ENCODE measurements at regions not wholly inside any gene's neighbourhood (a gene's known extent, or its start where the extent isn't known, plus 50 kb on each side); places are given as distances from the start of the nearest gene placed in this dataset.

- no peak overlapping the region for H3K27ac Mint-ChIP-seq
These were observed 827.1 kb upstream of the FANCL start for GRCh38 chr2:59068255-59068654.

GRCh38 chr2:59066787-59067399 is 825.8 kb upstream of the FANCL start:
- no peak for TF ChIP-seq CTCF (conservative IDR thresholded peaks at IDR 0.05)
- Histone ChIP-seq H3K9ac (ENCODE audit: extremely low read depth, low read length, poor library complexity, severe bottlenecking) (no peak overlapping the region), H3K9me3 (ENCODE audit: control insufficient read depth, low read length) (peaks cover 4% of the 10 kb centered on the region), H3K36me3 (ENCODE audit: control insufficient read depth, insufficient read depth, low read length) (no peaks in the 10 kb centered on the region), H3K4me3 (ENCODE audit: low read length) (no peak overlapping the region), H3K27ac (ENCODE audit: low read depth, low read length) (no peak overlapping the region), H3K27me3 (ENCODE audit: control insufficient read depth, insufficient read depth, low read length, poor library complexity, severe bottlenecking) (no peaks in the 10 kb centered on the region), H3K4me1 (ENCODE audit: control insufficient read depth, insufficient read depth, low read length) (no peaks in the 10 kb centered on the region)
- 92 to 95% methylated on average over 27 to 56 of the region's 56 CpGs for whole genome bisulfite sequencing, 2 experiments (ENCODE audit: insufficient coverage in 1 of 2, insufficient read length in 1 of 2)
- Mint-ChIP-seq H3K4me1 (no peaks in the 10 kb centered on the region), H3K27ac (no peak overlapping the region), H3K36me3 (ENCODE audit: low read depth) (no peaks in the 10 kb centered on the region), H3K4me3 (no peak overlapping the region), H3K9me3 (peaks cover 3% of the 10 kb centered on the region), H3K27me3 (ENCODE audit: insufficient read depth) (no peaks in the 10 kb centered on the region)
- no peak for DNase-seq

More at GRCh38 chr2:59068255-59068654, 827.1 kb upstream of the FANCL start:
- Histone ChIP-seq H3K4me3 (ENCODE audit: low read length) (no peak overlapping the region), H3K9ac (ENCODE audit: extremely low read depth, low read length, poor library complexity, severe bottlenecking) (no peak overlapping the region), H3K4me1 (ENCODE audit: control insufficient read depth, insufficient read depth, low read length) (no peaks in the 10 kb centered on the region), H3K27me3 (ENCODE audit: control insufficient read depth, insufficient read depth, low read length, poor library complexity, severe bottlenecking) (no peaks in the 10 kb centered on the region), H3K36me3 (ENCODE audit: control insufficient read depth, insufficient read depth, low read length) (no peaks in the 10 kb centered on the region), H3K9me3 (ENCODE audit: control insufficient read depth, low read length) (peaks cover 4% of the 10 kb centered on the region), H3K27ac (ENCODE audit: low read depth, low read length) (no peak overlapping the region)
- TF ChIP-seq CTCF (conservative IDR thresholded peaks at IDR 0.05), result no peak
- Mint-ChIP-seq H3K27me3 (ENCODE audit: insufficient read depth) (no peaks in the 10 kb centered on the region), H3K4me3 (no peak overlapping the region), H3K9me3 (peaks cover 6% of the 10 kb centered on the region), H3K4me1 (no peaks in the 10 kb centered on the region), H3K36me3 (ENCODE audit: low read depth) (no peaks in the 10 kb centered on the region)
- 48 to 86% methylated on average over 1 to 2 of the region's 2 CpGs for WGBS, 2 experiments (ENCODE audit: insufficient coverage in 1 of 2, insufficient read length in 1 of 2)
- DNase-seq, result no peak

GRCh38 chr2:59047373-59047995 is 806.4 kb upstream of the FANCL start:
- 85 to 93% methylated on average over 3 to 4 of the region's 4 CpGs for WGBS, 2 experiments (ENCODE audit: insufficient coverage in 1 of 2, insufficient read length in 1 of 2)
- Histone ChIP-seq H3K27me3 (ENCODE audit: control insufficient read depth, insufficient read depth, low read length, poor library complexity, severe bottlenecking) (no peaks in the 10 kb centered on the region), H3K4me3 (ENCODE audit: low read length) (no peak overlapping the region), H3K36me3 (ENCODE audit: control insufficient read depth, insufficient read depth, low read length) (no peaks in the 10 kb centered on the region), H3K9ac (ENCODE audit: extremely low read depth, low read length, poor library complexity, severe bottlenecking) (no peak overlapping the region), H3K9me3 (ENCODE audit: control insufficient read depth, low read length) (no peaks in the 10 kb centered on the region), H3K4me1 (ENCODE audit: control insufficient read depth, insufficient read depth, low read length) (no peaks in the 10 kb centered on the region), H3K27ac (ENCODE audit: low read depth, low read length) (no peak overlapping the region)
- no peaks in the 10 kb centered on the region for H3K9me3 Mint-ChIP-seq
- DNase-seq, result no peak
- no peaks in the 10 kb centered on the region for H3K36me3 Mint-ChIP-seq (ENCODE audit: low read depth)
- H3K27me3 Mint-ChIP-seq (ENCODE audit: insufficient read depth), result no peaks in the 10 kb centered on the region
- no peak for TF ChIP-seq CTCF (conservative IDR thresholded peaks at IDR 0.05)
- H3K4me3 Mint-ChIP-seq, result no peak overlapping the region
- H3K4me1 Mint-ChIP-seq, result peaks cover 10% of the 10 kb centered on the region
- no peak overlapping the region for H3K27ac Mint-ChIP-seq

All from endodermal cell (in vitro differentiated cells).